ENCODE measurements at regions not wholly inside any gene's neighbourhood (a gene's known extent, or its start where the extent isn't known, plus 50 kb on each side); places are given as distances from the start of the nearest gene placed in this dataset.

DNA sequence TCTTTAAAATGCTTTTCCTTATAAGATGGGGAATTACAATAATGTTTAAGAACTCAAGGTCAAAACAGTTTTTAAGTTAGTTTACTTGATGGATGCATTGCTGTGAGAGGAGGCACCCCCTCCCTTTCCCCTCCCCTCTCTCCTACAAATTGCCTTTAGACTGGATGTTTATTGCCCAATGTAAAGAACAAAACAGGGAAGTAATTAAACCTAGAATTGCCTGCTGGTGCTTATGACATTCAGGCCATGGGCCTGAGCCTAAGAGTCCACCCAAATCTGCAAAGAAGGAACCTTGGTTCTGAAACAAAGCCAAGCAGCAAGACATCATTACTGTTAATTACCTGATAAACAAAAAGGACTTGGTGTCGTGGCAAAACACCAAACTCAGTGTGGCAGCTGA is 630.3 kb downstream of the ISL1 start:
- no peak for TF ChIP-seq EZH2 (IDR thresholded peaks at IDR 0.05; ENCODE audit: insufficient read depth, poor library complexity, severe bottlenecking)
- no peak for TF ChIP-seq EZH2phosphoT487 (IDR thresholded peaks at IDR 0.05; ENCODE audit: insufficient read depth, low read depth)

All from GM23248 (cell line).